GM12892 (cell line): ENCODE measurements at regions not wholly inside any gene's neighbourhood (a gene's known extent, or its start where the extent isn't known, plus 50 kb on each side); places are given as distances from the start of the nearest gene placed in this dataset.

ENCODE experiments used
- POLR2A ChIP-seq: IDR thresholded peaks from 2 replicates; pipeline ENCODE4 v1.6.1; 2011; ENCODE audit warnings: low read depth, low read length, control low read depth
- POLR2AphosphoS5 ChIP-seq: IDR thresholded peaks from 2 replicates; pipeline ENCODE4 v1.6.1; 2011; ENCODE audit warnings: low read depth, low read length, control low read depth
- TAF1 ChIP-seq: IDR thresholded peaks from 2 replicates; pipeline ENCODE4 v1.6.1; 2011; ENCODE audit warnings: low read depth, mild to moderate bottlenecking, control low read depth, low read length, borderline replicate concordance

- no peak for TF ChIP-seq POLR2A
- TF ChIP-seq POLR2AphosphoS5 = no peak
- TF ChIP-seq TAF1 = no peak
Observed at GRCh38 chr10:109104806-109105205, 818.5 kb downstream of the XPNPEP1 start.
